NCI-H2029 (cell line): ENCODE measurements at regions not wholly inside any gene's neighbourhood (a gene's known extent, or its start where the extent isn't known, plus 50 kb on each side); places are given as distances from the start of the nearest gene placed in this dataset.
"Not testable (repeated sequence)": the region's sequence is repeated elsewhere in the genome, so short reads cannot be mapped to it uniquely, and the experiment has no call there.

Experiments used
- DNase-seq: peaks from one replicate; lab custom pipeline; 2025; lab: John Stamatoyannopoulos, UW

DNA sequence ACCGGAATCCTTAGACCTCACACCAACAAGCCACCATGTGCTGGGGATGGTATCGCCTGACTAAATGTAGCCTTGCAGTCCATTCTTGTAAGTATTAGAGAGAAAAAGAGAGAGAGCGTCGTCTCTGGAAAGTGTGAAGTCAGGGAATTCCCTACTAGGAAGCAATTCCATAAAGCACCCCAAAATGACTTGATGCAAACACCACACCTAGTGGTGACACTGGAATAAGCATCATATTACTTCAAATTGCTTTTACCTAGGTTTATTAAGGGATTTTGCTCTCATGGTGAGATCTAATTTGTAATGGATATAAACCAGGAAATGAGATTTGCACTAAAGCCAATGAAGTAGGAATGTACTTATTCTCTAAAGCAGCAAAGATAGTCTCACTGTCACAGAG is 111.4 kb upstream of the METTL9 start:
- DNase-seq: not testable (repeated sequence)

GRCh38 chr16:21499046-21499445 is 100.3 kb upstream of the METTL9 start:
- not testable (repeated sequence) for DNase-seq

DNA sequence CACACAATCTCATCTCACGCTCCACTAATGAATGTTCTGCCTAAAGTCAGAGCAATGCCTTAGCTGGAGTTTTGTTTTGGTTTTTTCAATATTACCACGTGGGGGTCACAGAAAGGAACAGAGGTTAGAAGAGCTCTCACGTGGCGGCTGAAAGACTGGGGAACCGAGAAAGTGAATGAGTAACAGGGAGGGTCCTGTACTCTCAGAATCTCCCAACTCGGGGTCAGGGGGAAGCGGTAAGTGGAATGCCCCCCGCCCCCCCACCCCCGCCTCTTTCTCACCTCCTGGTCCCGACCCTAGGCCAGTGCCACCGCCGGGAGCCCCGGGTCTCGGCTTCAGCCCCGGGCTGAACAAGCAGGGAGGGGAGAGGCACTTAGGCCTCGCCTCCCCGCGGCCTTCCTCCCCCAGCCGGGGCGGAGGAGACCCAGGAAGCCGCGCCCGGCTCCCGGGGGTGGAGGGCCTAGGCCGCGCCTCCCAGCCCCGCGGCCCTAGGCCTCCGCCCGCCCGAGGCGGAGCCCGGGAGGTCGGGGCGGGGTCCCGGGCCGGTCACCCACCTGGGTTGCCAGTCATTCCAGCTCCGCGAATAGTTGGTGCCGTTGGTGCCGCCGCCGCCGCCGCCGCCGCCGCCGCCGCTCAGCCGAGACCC is 98.0 kb upstream of the METTL9 start:
- DNase-seq: peak; percentile 48

GRCh38 chr16:21501869-21502667 is 97.3 kb upstream of the METTL9 start:
- DNase-seq: peak; percentile 93

- not testable (repeated sequence) for DNase-seq
These were observed 95.8 kb upstream of the METTL9 start for GRCh38 chr16:21503574-21503920.

DNA sequence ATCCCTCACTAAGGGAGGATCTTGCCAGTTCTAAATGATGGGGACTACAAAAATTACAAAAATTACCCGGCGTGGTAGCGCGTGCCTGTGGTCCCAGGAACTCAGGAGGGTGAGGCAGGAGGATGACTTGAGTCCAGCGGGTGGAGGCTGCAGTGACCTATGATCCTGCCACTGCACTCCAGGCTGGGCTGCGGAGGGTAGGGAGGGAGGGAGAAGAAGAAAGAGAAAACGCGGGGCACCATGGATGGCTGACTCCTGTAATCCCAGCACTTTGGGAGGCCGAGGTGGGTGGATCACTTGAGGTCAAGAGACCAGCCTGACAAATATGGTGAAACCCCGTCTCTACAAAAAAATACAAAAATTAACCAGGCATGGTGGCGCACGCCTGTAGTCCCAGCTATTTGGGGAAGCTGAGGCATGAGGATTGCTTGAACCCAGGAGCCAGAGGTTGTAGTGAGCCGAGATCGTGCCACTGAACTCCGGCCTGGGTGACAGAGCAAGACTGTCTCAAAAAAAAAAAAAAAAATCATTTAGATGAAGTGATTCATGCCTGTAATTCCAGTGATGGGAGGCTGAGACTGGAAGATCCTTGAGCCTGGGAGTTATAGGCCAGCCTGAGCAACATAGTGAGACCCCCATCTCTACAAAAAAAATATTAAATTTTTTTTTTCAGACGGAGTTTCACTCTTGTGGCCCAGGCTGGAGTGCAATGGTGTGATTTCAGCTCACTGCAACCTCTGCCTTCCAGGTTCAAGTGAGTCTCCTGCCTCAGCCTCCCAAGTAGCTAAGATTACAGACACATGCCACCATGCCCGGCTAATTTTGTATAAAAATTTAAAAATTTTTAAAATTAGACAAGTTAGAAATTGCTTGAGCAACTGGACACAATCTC is 95.2 kb upstream of the METTL9 start:
- DNase-seq: not testable (repeated sequence)

- not testable (repeated sequence) for DNase-seq
These were observed 93.4 kb upstream of the METTL9 start for GRCh38 chr16:21505751-21506520.

GRCh38 chr16:21506857-21507456 is 92.4 kb upstream of the METTL9 start:
- DNase-seq: not testable (repeated sequence)

DNA sequence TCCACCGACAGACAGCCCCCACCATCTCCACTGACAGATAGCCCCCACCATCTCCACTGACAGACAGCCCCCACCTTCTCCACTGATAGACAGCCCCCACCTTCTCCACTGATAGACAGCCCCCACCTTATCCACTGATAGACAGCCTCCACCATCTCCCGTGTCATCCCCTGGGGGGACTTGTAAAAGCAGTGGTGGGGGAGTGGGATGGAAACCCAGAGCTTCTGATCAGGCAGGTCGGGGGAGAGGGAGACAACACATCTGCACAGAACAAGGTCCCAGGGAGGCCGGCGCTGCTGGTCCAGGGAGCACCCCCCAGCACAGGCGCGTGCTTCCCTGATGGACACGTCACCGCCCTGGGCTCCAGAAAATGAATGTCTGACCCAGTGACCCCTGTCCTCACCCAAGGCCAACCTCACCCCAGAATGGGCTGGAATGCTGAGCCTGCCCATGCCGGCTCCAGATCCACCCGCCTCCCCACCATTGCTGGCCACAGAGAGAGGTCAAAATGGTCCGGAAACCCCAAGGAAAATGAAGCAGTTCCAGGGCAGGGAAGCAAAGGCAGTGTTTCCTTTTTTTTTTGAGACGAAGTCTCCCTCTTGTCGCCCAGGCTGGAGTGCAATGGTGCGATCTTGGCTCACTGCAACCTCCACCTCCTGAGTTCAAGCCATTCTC is 91.6 kb upstream of the METTL9 start:
- DNase-seq: not testable (repeated sequence)

- not testable (repeated sequence) for DNase-seq
These were observed 90.5 kb upstream of the METTL9 start for GRCh38 chr16:21508661-21509436.

DNA sequence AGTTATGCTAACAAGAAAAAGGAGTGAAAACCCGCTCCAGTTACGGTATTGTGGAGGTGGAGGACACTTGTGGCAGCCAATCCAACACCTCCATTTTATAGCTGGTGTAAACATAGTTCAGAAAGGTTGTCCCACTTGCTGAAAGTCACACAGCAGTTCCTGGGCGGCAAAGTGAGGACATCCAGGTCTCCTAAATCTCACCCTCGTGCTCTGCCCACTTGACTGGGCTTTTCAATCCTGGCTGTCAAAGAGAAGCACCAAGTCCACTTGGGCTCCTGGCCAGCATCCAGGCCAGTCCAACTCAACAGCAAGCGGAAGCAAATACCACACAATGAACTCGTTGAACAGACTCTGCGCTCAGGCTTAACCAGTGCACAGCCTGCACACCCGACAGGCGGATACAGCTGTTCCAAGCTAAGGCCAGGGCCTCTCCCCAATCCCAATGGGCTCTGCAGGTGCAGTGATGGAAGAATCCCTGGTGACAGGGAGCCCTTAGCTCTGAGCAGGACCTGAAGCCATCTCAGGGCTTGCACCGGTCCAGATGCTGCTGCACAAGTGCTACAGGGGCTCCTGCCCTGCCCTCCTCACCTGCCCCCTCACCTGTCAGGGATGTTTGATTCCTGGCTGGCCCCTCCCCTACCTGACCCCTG is 89.8 kb upstream of the METTL9 start:
- DNase-seq: peak; percentile 59

GRCh38 chr16:21510869-21511255 is 88.5 kb upstream of the METTL9 start:
- DNase-seq: not testable (repeated sequence)

DNA sequence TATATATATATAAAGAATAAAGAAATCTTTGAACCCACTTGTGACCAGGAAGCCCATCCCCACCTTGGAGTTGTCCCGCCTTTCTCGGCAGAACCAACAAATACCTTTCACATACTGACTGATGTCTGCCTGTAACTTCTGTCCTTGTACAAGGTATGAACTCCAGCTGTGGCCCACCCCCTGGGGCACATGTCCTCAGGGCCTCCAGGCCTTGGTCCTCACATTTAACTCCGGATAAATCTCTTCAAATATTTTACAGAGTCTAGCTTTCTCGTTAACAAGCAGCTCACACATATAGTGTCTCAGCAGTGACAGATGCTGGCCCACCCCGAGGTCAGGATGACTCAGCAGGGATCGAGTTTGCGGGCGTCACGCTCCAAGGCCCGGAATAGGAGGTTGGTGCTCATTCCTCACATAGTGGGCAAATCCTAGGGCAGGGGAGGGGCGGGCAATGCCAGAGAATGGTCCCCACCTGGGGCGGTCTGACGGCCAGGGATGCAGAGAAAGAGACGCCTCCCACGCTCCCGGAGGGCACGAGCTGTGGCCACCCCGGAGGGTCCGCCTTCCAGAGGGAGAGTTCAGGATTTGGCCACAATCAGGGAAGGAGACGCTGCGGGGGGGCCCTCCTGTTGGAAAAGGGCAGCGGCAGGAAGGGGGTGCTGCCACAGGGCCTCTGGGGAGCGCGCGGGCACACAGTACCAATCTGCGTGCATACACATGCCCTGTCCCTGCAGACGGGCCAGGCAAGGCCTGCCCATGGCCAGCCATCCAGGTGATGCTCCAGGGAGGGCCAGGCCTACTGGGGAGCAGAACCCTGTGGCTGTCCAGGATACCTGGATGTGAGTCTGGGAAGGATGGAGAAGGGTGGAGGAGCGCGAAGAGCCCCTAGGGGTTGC is 87.8 kb upstream of the METTL9 start:
- not testable (repeated sequence) for DNase-seq

GRCh38 chr16:21512280-21513192 is 86.8 kb upstream of the METTL9 start:
- not testable (repeated sequence) for DNase-seq

DNA sequence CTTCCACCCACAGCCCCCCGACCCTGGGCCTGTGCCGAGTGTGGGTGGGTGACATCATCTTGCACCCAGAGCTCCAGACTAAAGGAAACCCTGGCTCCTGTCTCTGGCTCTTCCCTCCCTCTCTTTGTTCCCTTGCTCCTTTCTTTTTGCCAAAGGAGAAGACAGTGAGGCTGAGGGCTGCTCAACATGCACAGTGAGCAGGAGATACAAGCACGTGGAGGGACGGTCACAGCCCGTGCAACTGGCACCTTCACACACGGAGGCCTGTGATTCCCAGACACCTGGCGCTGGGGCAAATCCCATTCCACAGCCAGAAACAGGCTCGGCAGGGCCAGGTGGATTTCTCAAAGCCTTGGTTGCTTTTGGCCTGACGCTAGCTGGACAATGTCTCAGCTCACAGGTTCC is 86.0 kb upstream of the METTL9 start:
- not testable (repeated sequence) for DNase-seq

DNA sequence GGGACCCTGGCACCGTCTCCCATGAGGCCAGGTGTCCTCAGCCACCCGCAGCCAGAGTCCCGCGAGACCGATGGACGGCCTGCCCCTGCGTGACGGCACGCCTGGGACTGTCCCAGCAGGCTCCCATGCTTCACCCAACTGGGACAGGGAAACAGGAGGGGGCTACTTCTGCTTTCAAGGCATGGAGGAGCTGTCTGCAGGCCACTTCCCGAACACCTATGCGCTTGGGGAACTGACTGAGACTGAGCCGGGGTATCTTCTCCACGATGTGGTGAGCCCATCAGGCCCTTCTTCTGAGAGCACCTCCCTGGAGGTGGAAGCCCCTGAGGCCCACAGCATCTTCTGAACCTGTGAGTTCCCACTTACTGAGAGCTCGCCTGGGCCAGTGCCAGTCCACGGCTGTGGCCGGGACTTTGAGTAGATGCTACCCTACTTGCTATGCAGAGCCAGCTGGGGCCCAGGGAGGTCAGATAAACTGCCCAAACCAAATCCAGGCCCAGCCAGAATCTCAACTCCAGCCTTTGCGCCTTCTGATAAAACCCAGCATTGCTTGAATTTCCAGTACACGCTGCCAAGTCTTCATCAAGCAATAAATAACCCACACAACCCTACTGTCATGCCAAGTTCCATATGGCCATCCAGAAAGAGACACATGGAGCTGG is 85.4 kb upstream of the METTL9 start:
- not testable (repeated sequence) for DNase-seq

DNA sequence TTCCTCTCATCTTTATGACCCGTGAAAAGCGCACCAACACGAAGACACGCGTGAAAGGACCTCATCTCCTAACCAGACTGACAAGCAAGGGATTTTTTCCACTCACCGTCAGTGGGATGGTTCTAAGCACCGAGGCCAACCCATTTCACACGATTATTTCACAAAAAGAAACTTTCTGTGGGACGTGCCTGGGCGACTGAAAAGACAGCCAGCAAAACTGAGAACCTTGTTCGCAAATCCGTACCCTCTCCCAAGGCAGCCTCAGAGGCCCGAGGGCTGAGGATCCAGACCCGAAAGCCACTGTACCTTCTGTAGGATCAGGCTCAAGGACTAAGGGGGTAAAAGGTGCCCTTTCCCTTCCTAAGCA is 84.9 kb upstream of the METTL9 start:
- DNase-seq: not testable (repeated sequence)
